Prostate gland (tissue), 2 donors: ENCODE measurements at regions not wholly inside any gene's neighbourhood (a gene's known extent, or its start where the extent isn't known, plus 50 kb on each side); places are given as distances from the start of the nearest gene placed in this dataset.

Experiments used
- POLR2A ChIP-seq: fragments of 450-650 bp; IDR thresholded peaks from one replicate; pipeline ENCODE4 v1.6.1; 2016; ENCODE audit warnings: antibody characterized with exemption, mild to moderate bottlenecking
- TF ChIP-seq, protein P1 (sequence below), 4 experiments: fragments of 200-600 bp in 2 of 4; fragments of 450-650 bp in 2 of 4; sonication (generic) in 2 of 4; IDR thresholded peaks; 1 replicate in 3 of 4; 2 replicates in 1 of 4; pipeline ENCODE4 v1.5.1; 2016 to 2019; ENCODE audit warnings: antibody characterized with exemption in 4 of 4, mild to moderate bottlenecking in 2 of 4, moderate library complexity in 2 of 4

DNA sequence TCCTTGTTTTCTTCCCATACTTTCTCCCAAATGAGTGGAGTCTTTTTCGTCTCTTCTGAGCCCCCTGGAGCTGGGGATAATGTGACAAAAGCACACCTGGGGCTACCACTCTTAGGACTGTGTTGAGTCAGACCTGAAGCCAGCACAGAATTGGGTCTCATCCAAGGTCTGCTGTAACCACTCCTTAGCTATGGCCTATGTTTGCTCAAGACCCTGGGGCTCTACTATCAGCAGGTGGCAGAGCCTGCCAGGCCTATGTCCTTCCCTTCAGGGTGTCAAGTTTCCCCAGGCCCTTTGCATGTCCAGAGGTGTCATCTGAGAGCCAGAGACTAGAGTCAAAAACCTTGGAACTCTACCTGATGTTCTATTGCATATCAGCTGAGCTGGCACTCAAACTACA, 335.7 kb downstream of the DDX10 start:
- TF ChIP-seq, protein P1, sequence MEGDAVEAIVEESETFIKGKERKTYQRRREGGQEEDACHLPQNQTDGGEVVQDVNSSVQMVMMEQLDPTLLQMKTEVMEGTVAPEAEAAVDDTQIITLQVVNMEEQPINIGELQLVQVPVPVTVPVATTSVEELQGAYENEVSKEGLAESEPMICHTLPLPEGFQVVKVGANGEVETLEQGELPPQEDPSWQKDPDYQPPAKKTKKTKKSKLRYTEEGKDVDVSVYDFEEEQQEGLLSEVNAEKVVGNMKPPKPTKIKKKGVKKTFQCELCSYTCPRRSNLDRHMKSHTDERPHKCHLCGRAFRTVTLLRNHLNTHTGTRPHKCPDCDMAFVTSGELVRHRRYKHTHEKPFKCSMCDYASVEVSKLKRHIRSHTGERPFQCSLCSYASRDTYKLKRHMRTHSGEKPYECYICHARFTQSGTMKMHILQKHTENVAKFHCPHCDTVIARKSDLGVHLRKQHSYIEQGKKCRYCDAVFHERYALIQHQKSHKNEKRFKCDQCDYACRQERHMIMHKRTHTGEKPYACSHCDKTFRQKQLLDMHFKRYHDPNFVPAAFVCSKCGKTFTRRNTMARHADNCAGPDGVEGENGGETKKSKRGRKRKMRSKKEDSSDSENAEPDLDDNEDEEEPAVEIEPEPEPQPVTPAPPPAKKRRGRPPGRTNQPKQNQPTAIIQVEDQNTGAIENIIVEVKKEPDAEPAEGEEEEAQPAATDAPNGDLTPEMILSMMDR (IDR thresholded peaks at IDR 0.05): no peak
- no peak for TF ChIP-seq POLR2A
